ENCODE measurements at regions not wholly inside any gene's neighbourhood (a gene's known extent, or its start where the extent isn't known, plus 50 kb on each side); places are given as distances from the start of the nearest gene placed in this dataset.

- no peak for ATAC-seq
- WGBS, 2 donors = 66 to 76% methylated on average over 2 of the region's 2 CpGs
Observed at GRCh38 chr15:47514200-47514652, 203.1 kb upstream of the SEMA6D start.

GRCh38 chr15:47516558-47516957 lies 200.7 kb upstream of the SEMA6D start:
- Histone ChIP-seq H3K27me3 (no peaks in the 10 kb centered on the region), H3K27ac (no peak overlapping the region), H3K36me3 (replicated peaks in 1 of 2; ENCODE audit: insufficient read depth in 1 of 2, low read depth in 2 of 2) (no peaks in the 10 kb centered on the region), H3K4me3 (no peak overlapping the region), H3K9me3 (no peaks in the 10 kb centered on the region), H3K4me1 (no peaks in the 10 kb centered on the region)
- DNase-seq = no peak
- WGBS, 2 donors = 78 to 79% methylated on average over 2 of the region's 2 CpGs
- ATAC-seq = no peak
- no peak for TF ChIP-seq CTCF (IDR thresholded peaks at IDR 0.05)
- TF ChIP-seq POLR2A (IDR thresholded peaks at IDR 0.05) = no peak
- intact Hi-C loops (cut with DNase I) = no loop called here

More at GRCh38 chr15:47514200-47514652, 203.1 kb upstream of the SEMA6D start:
- TF ChIP-seq CTCF (IDR thresholded peaks at IDR 0.05) (no peak), POLR2A (IDR thresholded peaks at IDR 0.05) (no peak)
- Histone ChIP-seq H3K9me3 (no peaks in the 10 kb centered on the region), H3K4me1 (no peaks in the 10 kb centered on the region), H3K27me3 (no peaks in the 10 kb centered on the region), H3K27ac (no peak overlapping the region), H3K36me3 (replicated peaks in 1 of 2; ENCODE audit: insufficient read depth in 1 of 2, low read depth in 2 of 2) (no peaks in the 10 kb centered on the region), H3K4me3 (no peak overlapping the region)
- intact Hi-C loops (cut with DNase I) = no loop called here
- DNase-seq = no peak

GRCh38 chr15:47516972-47517371 lies 200.3 kb upstream of the SEMA6D start:
- ATAC-seq (no peak), DNase-seq (no peak)
- H3K4me3 ChIP-seq = no peak overlapping the region
- 56 to 77% methylated on average over 1 of the region's 1 CpG for WGBS, 2 donors
- H3K36me3 ChIP-seq (replicated peaks in 1 of 2; ENCODE audit: insufficient read depth in 1 of 2, low read depth in 2 of 2) = no peaks in the 10 kb centered on the region
- no peaks in the 10 kb centered on the region for H3K27me3 ChIP-seq
- TF ChIP-seq POLR2A (IDR thresholded peaks at IDR 0.05) (no peak), CTCF (IDR thresholded peaks at IDR 0.05) (no peak)
- no peaks in the 10 kb centered on the region for H3K9me3 ChIP-seq
- H3K4me1 ChIP-seq = no peaks in the 10 kb centered on the region
- intact Hi-C loops (cut with DNase I) = no loop called here
- no peak overlapping the region for H3K27ac ChIP-seq

- TF ChIP-seq POLR2A (IDR thresholded peaks at IDR 0.05) = no peak
- TF ChIP-seq CTCF (IDR thresholded peaks at IDR 0.05) = no peak
- intact Hi-C loops (cut with DNase I) = no loop called here
- H3K9me3 ChIP-seq = no peaks in the 10 kb centered on the region
- WGBS, 2 donors = 31 to 48% methylated on average over 1 of the region's 1 CpG
- no peaks in the 10 kb centered on the region for H3K36me3 ChIP-seq (replicated peaks in 1 of 2; ENCODE audit: insufficient read depth in 1 of 2, low read depth in 2 of 2)
- peak in 1 of 4 donors; percentile 8 for DNase-seq
- no peaks in the 10 kb centered on the region for H3K27me3 ChIP-seq
- no peaks in the 10 kb centered on the region for H3K4me1 ChIP-seq
- H3K27ac ChIP-seq = no peak overlapping the region
- H3K4me3 ChIP-seq = no peak overlapping the region
- ATAC-seq = no peak
Observed at GRCh38 chr15:47517737-47518136, 199.6 kb upstream of the SEMA6D start.

GRCh38 chr15:47523681-47524475 lies 193.4 kb upstream of the SEMA6D start:
- no peaks in the 10 kb centered on the region for H3K9me3 ChIP-seq
- TF ChIP-seq POLR2A (IDR thresholded peaks at IDR 0.05) (no peak), CTCF (IDR thresholded peaks at IDR 0.05) (no peak)
- 52 to 60% methylated on average over 12 of the region's 12 CpGs for WGBS, 2 donors
- no peak overlapping the region for H3K27ac ChIP-seq
- no peak for DNase-seq
- H3K27me3 ChIP-seq = no peaks in the 10 kb centered on the region
- H3K4me1 ChIP-seq = no peaks in the 10 kb centered on the region
- ATAC-seq = no peak
- intact Hi-C loops (cut with DNase I) = loop anchor here (10.0 kb wide), 1 partner anchor 61 kb away; no protein-coding TSS in a partner anchor
- no peak overlapping the region for H3K4me3 ChIP-seq
- H3K36me3 ChIP-seq (replicated peaks in 1 of 2; ENCODE audit: insufficient read depth in 1 of 2, low read depth in 2 of 2) = no peaks in the 10 kb centered on the region

All from body of pancreas (tissue), 4 donors.